ENCODE measurements at regions not wholly inside any gene's neighbourhood (a gene's known extent, or its start where the extent isn't known, plus 50 kb on each side); places are given as distances from the start of the nearest gene placed in this dataset.

- H3K27me3 ChIP-seq (replicated peaks in 1 of 2; ENCODE audit: control insufficient read depth in 2 of 2, insufficient read depth in 2 of 2, low read length in 1 of 2), result peaks cover 0 to 2% of the 10 kb centered on the region in 2 experiments; a peak in 1 of 4 replicates
- in situ Hi-C loops (cut with MboI), result no loop called here
- no peaks in the 10 kb centered on the region for H3K36me3 ChIP-seq (ENCODE audit: control insufficient read depth in 2 of 2, insufficient read depth in 2 of 2, low read length in 1 of 2)
- no peak overlapping the region for H3K27ac ChIP-seq (ENCODE audit: control insufficient read depth, insufficient read depth)
- no peaks in the 10 kb centered on the region for H3K9me3 ChIP-seq (replicated peaks; ENCODE audit: control insufficient read depth, insufficient read depth, low read length)
- no peaks in the 10 kb centered on the region for H4K20me1 ChIP-seq (ENCODE audit: control insufficient read depth, insufficient read depth)
- no peak for TF ChIP-seq CHD2 (IDR thresholded peaks at IDR 0.05; ENCODE audit: borderline replicate concordance, low read depth, low read length)
- no peak for TF ChIP-seq STAT1 (conservative IDR thresholded peaks at IDR 0.05)
- TF ChIP-seq TCF7 (IDR thresholded peaks at IDR 0.05; ENCODE audit: borderline replicate concordance), result no peak
- TF ChIP-seq POLR2AphosphoS2 (IDR thresholded peaks at IDR 0.05; ENCODE audit: low read depth, low read length), result no peak
- no peak for TF ChIP-seq GATAD2B (conservative IDR thresholded peaks at IDR 0.05; ENCODE audit: low read depth)
- no peak for TF ChIP-seq RELA (IDR thresholded peaks at IDR 0.05; ENCODE audit: borderline replicate concordance, partially characterized antibody)
- BruUV-seq (replicated peaks), result no TSS peak
- ChIA-PET RAD21 (ENCODE audit: unreplicated experiment) (no interaction called here), SMC1A (ENCODE audit: uncharacterized antibody, unreplicated experiment) (no interaction called here), POLR2A (no interaction called here), CTCF (no interaction called here)
- WGBS (ENCODE audit: insufficient coverage, insufficient replicate concordance, low lambda C conversion rate, missing lambda C conversion rate), result 17% methylated on average over 7 of the region's 7 CpGs
- H3K9ac ChIP-seq (ENCODE audit: control insufficient read depth, insufficient read depth, low read length), result no peak overlapping the region
- FAIRE-seq, result no peak
- H3K4me2 ChIP-seq (ENCODE audit: control insufficient read depth, insufficient read depth), result no peak overlapping the region
- H3K79me2 ChIP-seq (ENCODE audit: control insufficient read depth, insufficient read depth, low read length), result no peaks in the 10 kb centered on the region
- no peak for DNase-seq (ENCODE audit: low read depth, low spot score)
- no peak overlapping the region for H3K4me3 ChIP-seq
- intact Hi-C loops (cut with micrococcal nuclease; ENCODE audit: unreplicated experiment), result no loop called here
- H2AFZ ChIP-seq (ENCODE audit: control insufficient read depth, low read depth, low read length), result no peak overlapping the region
- no peak for ATAC-seq
- H3K4me1 ChIP-seq (ENCODE audit: control insufficient read depth, insufficient read depth, low read length), result no peaks in the 10 kb centered on the region
Observed at GRCh38 chr9:2288309-2288708, 273.2 kb downstream of the SMARCA2 start.

GRCh38 chr9:2289263-2289662, 274.1 kb downstream of the SMARCA2 start:
- H3K79me2 ChIP-seq (ENCODE audit: control insufficient read depth, insufficient read depth, low read length), result no peaks in the 10 kb centered on the region
- H4K20me1 ChIP-seq (ENCODE audit: control insufficient read depth, insufficient read depth), result no peaks in the 10 kb centered on the region
- H3K27me3 ChIP-seq (replicated peaks in 1 of 2; ENCODE audit: control insufficient read depth in 2 of 2, insufficient read depth in 2 of 2, low read length in 1 of 2), result peaks cover 0 to 2% of the 10 kb centered on the region in 2 experiments; a peak in 1 of 4 replicates
- no peak overlapping the region for H2AFZ ChIP-seq (ENCODE audit: control insufficient read depth, low read depth, low read length)
- in situ Hi-C loops (cut with MboI) (no loop called here), intact Hi-C loops (cut with micrococcal nuclease; ENCODE audit: unreplicated experiment) (no loop called here)
- DNase-seq (ENCODE audit: low read depth, low spot score) (no peak), FAIRE-seq (no peak), ATAC-seq (no peak)
- H3K27ac ChIP-seq (ENCODE audit: control insufficient read depth, insufficient read depth), result no peak overlapping the region
- H3K4me3 ChIP-seq, result no peak overlapping the region
- POLR2A ChIA-PET, result no interaction called here
- H3K9me3 ChIP-seq (replicated peaks; ENCODE audit: control insufficient read depth, insufficient read depth, low read length), result no peaks in the 10 kb centered on the region
- CTCF ChIA-PET, result no interaction called here
- H3K4me2 ChIP-seq (ENCODE audit: control insufficient read depth, insufficient read depth), result no peak overlapping the region
- RAD21 ChIA-PET (ENCODE audit: unreplicated experiment), result interaction anchor here (0.5 kb wide), 1 partner anchor 1828 kb away, joined by 4 read pairs; no protein-coding TSS in a partner anchor
- no peaks in the 10 kb centered on the region for H3K36me3 ChIP-seq (ENCODE audit: control insufficient read depth in 2 of 2, insufficient read depth in 2 of 2, low read length in 1 of 2)
- 13% methylated on average over 4 of the region's 4 CpGs for WGBS (ENCODE audit: insufficient coverage, insufficient replicate concordance, low lambda C conversion rate, missing lambda C conversion rate)
- no TSS peak for BruUV-seq (replicated peaks)
- no peaks in the 10 kb centered on the region for H3K4me1 ChIP-seq (ENCODE audit: control insufficient read depth, insufficient read depth, low read length)
- no peak overlapping the region for H3K9ac ChIP-seq (ENCODE audit: control insufficient read depth, insufficient read depth, low read length)
- SMC1A ChIA-PET (ENCODE audit: uncharacterized antibody, unreplicated experiment), result interaction anchor here (0.9 to 1.2 kb wide), 2 partner anchors 17 to 59 kb away, joined by 3 to 4 read pairs; no protein-coding TSS in a partner anchor
- TF ChIP-seq YY1 (IDR thresholded peaks at IDR 0.05; ENCODE audit: low read depth, low read length) (no peak), MTA3 (IDR thresholded peaks at IDR 0.05; ENCODE audit: borderline replicate concordance, low read length) (no peak), ZNF274 (IDR thresholded peaks at IDR 0.05; ENCODE audit: insufficient read depth, insufficient read length) (no peak), CBFB (IDR thresholded peaks at IDR 0.05; ENCODE audit: low read depth) (no peak), NR2C1 (IDR thresholded peaks at IDR 0.05) (no peak), MLLT1 (IDR thresholded peaks at IDR 0.05) (no peak), BCL3 (IDR thresholded peaks at IDR 0.05; ENCODE audit: borderline replicate concordance, insufficient read depth, low read depth, low read length, poor library complexity, severe bottlenecking) (no peak), YBX1 (IDR thresholded peaks at IDR 0.05) (no peak), IRF5 (IDR thresholded peaks at IDR 0.05; ENCODE audit: borderline replicate concordance) (no peak)
